ENCODE measurements at regions not wholly inside any gene's neighbourhood (a gene's known extent, or its start where the extent isn't known, plus 50 kb on each side); places are given as distances from the start of the nearest gene placed in this dataset.

GRCh38 chr4:18566970-18567799 is 545.6 kb upstream of the LCORL start (continued):
- TF ChIP-seq ZNF577 (CRISPR knock-in tag; IDR thresholded peaks at IDR 0.05; ENCODE audit: borderline replicate concordance, low read depth): no peak
- TF ChIP-seq BCLAF1 (IDR thresholded peaks at IDR 0.05): no peak
- no peak for TF ChIP-seq GTF2F1 (IDR thresholded peaks at IDR 0.05; ENCODE audit: low read length)
- no peak for TF ChIP-seq TP53 (CRISPR knock-in tag; conservative IDR thresholded peaks at IDR 0.05)
- TF ChIP-seq ZBTB14 (CRISPR knock-in tag; IDR thresholded peaks at IDR 0.05): no peak
- no peak; the same call in 1 of the 2 replicates for TF ChIP-seq MYPOP (CRISPR knock-in tag; IDR thresholded peaks at IDR 0.05)
- no peak for TF ChIP-seq CREB1 (IDR thresholded peaks at IDR 0.05)
- peak; percentile 58; the same call in 1 of the 2 replicates for TF ChIP-seq CREB1 (CRISPR knock-in tag; IDR thresholded peaks at IDR 0.05)
- no peak for TF ChIP-seq ZNF34 (CRISPR knock-in tag; IDR thresholded peaks at IDR 0.05; ENCODE audit: borderline replicate concordance)
- TF ChIP-seq EZH2 (conservative IDR thresholded peaks at IDR 0.05; ENCODE audit: low read depth, low read length): no peak
- TF ChIP-seq TSC22D2 (CRISPR knock-in tag; IDR thresholded peaks at IDR 0.05; ENCODE audit: borderline replicate concordance): no peak
- no peak; the same call in 1 of the 2 replicates for TF ChIP-seq ZNF670 (CRISPR knock-in tag; IDR thresholded peaks at IDR 0.05; ENCODE audit: borderline replicate concordance)
- no peak for TF ChIP-seq GPN1 (CRISPR knock-in tag; IDR thresholded peaks at IDR 0.05; ENCODE audit: borderline replicate concordance)
- TF ChIP-seq STAT5B (CRISPR knock-in tag; IDR thresholded peaks at IDR 0.05): no peak
- no peak for TF ChIP-seq HCFC1 (IDR thresholded peaks at IDR 0.05; ENCODE audit: low read depth, low read length)
- TF ChIP-seq TFDP1 (CRISPR knock-in tag; IDR thresholded peaks at IDR 0.05; ENCODE audit: borderline replicate concordance): no peak
- peak; percentile 66; the same call in 1 of the 2 replicates for TF ChIP-seq TBX2 (CRISPR knock-in tag; IDR thresholded peaks at IDR 0.05; ENCODE audit: borderline replicate concordance)
- no peak for TF ChIP-seq ZNF788 (CRISPR knock-in tag; IDR thresholded peaks at IDR 0.05; ENCODE audit: borderline replicate concordance)
- TF ChIP-seq ZFP36 (IDR thresholded peaks at IDR 0.05; ENCODE audit: borderline replicate concordance, low read depth, low read length, partially characterized antibody): no peak
- no peak for TF ChIP-seq KLF13 (CRISPR knock-in tag; IDR thresholded peaks at IDR 0.05)
- TF ChIP-seq IRF9 (CRISPR knock-in tag; IDR thresholded peaks at IDR 0.05; ENCODE audit: borderline replicate concordance): no peak; the same call in 1 of the 2 replicates
- TF ChIP-seq THAP8 (CRISPR knock-in tag; IDR thresholded peaks at IDR 0.05; ENCODE audit: borderline replicate concordance): no peak

Data from HepG2 (cell line).